ENCODE measurements at regions not wholly inside any gene's neighbourhood (a gene's known extent, or its start where the extent isn't known, plus 50 kb on each side); places are given as distances from the start of the nearest gene placed in this dataset.

DNA sequence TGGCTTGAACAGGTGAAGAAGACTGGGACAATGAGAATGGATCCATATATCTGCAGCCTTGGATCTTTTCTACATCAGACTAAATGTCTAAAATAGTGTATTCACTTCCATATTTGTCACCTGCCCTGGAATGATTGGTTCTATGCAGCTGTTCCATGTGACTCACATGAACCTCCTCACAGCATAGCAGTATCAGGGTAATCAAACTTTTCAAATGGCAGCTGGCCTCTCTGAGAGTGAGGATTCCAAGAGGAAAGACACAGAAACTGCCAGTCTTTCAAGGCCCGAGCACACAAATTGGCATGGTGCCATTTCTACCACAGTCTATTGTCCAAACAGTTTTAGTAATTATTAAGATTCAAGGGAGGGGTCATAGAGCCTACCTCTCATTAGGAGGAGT lies 859.3 kb downstream of the BCL11A start (continued):
- TF ChIP-seq REST (IDR thresholded peaks at IDR 0.05) (no peak), ELK1 (IDR thresholded peaks at IDR 0.05; ENCODE audit: low read depth, low read length) (no peak), RNF2 (IDR thresholded peaks at IDR 0.05; ENCODE audit: borderline replicate concordance, low read depth) (no peak)

GRCh38 chr2:59693231-59693959 lies 860.1 kb downstream of the BCL11A start:
- CTCF ChIA-PET, result no interaction called here
- no peak for FAIRE-seq
- TF ChIP-seq ZSCAN20 (CRISPR knock-in tag; IDR thresholded peaks at IDR 0.05), result no peak
- TF ChIP-seq FOSB (CRISPR knock-in tag; IDR thresholded peaks at IDR 0.05), result no peak
- no peak for TF ChIP-seq CHD2 (IDR thresholded peaks at IDR 0.05; ENCODE audit: low read length, partially characterized antibody)
- TF ChIP-seq FOSL2 (IDR thresholded peaks at IDR 0.05), result no peak
- TF ChIP-seq FOSL2 (CRISPR knock-in tag; IDR thresholded peaks at IDR 0.05), result no peak
- TF ChIP-seq HOXB5 (CRISPR knock-in tag; IDR thresholded peaks at IDR 0.05), result no peak
- TF ChIP-seq EP300 (IDR thresholded peaks at IDR 0.05), result no peak
- no peak for TF ChIP-seq POLR2AphosphoS2 (conservative IDR thresholded peaks at IDR 0.05; ENCODE audit: low read length)
- TF ChIP-seq RNF2 (IDR thresholded peaks at IDR 0.05; ENCODE audit: borderline replicate concordance, low read depth), result no peak
- TF ChIP-seq SMC3 (IDR thresholded peaks at IDR 0.05), result no peak
- no peak for TF ChIP-seq NR3C1 (IDR thresholded peaks at IDR 0.05)
- TF ChIP-seq FOXS1 (CRISPR knock-in tag; IDR thresholded peaks at IDR 0.05), result no peak

DNA sequence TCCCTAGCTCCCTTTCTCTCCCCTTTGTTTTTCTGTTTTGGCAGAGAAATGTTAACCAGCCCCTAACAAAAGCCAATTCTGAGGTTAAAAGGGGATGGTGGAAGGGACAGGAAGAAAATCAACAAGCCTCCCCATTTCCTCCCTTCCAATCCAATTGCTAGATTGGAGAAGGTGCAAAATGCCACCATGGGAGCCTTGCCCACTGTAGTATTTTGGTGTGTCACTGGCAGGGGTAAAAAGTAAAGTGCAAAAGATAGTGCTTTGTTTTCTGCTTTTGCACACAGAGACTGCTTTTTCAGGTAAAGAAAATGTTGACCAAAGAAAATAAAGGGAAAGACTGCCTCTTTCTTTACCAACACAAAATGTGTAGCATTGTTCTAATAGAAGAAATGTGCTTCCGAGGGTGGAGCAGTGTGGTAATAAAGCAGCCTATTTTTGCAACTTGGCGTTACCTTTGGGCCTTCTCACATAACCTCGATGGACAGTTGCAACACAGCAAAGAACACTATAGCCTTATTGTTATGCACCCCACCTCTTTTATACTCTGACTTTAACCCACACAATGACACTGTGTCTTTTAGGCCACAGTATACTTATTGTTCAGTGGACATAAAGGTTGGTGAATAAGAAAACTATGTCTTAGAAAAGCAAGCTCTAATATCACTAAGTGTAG lies 861.8 kb downstream of the BCL11A start:
- Histone ChIP-seq H3K4me1 (no peaks in the 10 kb centered on the region), H3K4me3 (no peak overlapping the region), H3K9me3 (0 out of 3 replicates have a peak, but pooled peaks cover 9% of the 10 kb centered on the region), H3K4me2 (no peak overlapping the region), H3K27ac (no peak overlapping the region)
- POLR2A ChIA-PET, result no interaction called here
- TF ChIP-seq FOSB (CRISPR knock-in tag; IDR thresholded peaks at IDR 0.05) (no peak), ZFP36 (IDR thresholded peaks at IDR 0.05; ENCODE audit: borderline replicate concordance, partially characterized antibody) (no peak), EP300 (IDR thresholded peaks at IDR 0.05) (no peak), JUN (IDR thresholded peaks at IDR 0.05) (no peak), SMC3 (IDR thresholded peaks at IDR 0.05) (no peak), NFE2L2 (conservative IDR thresholded peaks at IDR 0.05; ENCODE audit: low read length) (no peak), EHF (CRISPR knock-in tag; IDR thresholded peaks at IDR 0.05) (no peak), EHMT2 (IDR thresholded peaks at IDR 0.05; ENCODE audit: low read depth) (no peak)
- TF ChIP-seq, protein P1, sequence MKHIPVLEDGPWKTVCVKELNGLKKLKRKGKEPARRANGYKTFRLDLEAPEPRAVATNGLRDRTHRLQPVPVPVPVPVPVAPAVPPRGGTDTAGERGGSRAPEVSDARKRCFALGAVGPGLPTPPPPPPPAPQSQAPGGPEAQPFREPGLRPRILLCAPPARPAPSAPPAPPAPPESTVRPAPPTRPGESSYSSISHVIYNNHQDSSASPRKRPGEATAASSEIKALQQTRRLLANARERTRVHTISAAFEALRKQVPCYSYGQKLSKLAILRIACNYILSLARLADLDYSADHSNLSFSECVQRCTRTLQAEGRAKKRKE (CRISPR knock-in tag; IDR thresholded peaks at IDR 0.05; ENCODE audit: low read depth), result no peak
- FAIRE-seq (no peak), ATAC-seq (no peak), DNase-seq (ENCODE audit: low read depth in 1 of 2, low spot score in 1 of 2) (no peak)
- CTCF ChIA-PET, result no interaction called here
- WGBS (ENCODE audit: missing lambda C conversion rate), result 17% methylated on average over 3 of the region's 3 CpGs

More at GRCh38 chr2:59693231-59693959, 860.1 kb downstream of the BCL11A start:
- DNase-seq (ENCODE audit: low read depth in 1 of 2, low spot score in 1 of 2), result no peak
- H3K4me3 ChIP-seq, result no peak overlapping the region
- POLR2A ChIA-PET, result no interaction called here
- no peak overlapping the region for H3K27ac ChIP-seq
- under 1% methylated on average over 2 of the region's 2 CpGs for WGBS (ENCODE audit: missing lambda C conversion rate)
- ATAC-seq, result no peak
- no peaks in the 10 kb centered on the region for H3K4me1 ChIP-seq
- H3K4me2 ChIP-seq, result no peak overlapping the region
- 0 out of 3 replicates have a peak, but pooled peaks cover 6% of the 10 kb centered on the region for H3K9me3 ChIP-seq

All from A549 (cell line).